ENCODE measurements at regions not wholly inside any gene's neighbourhood (a gene's known extent, or its start where the extent isn't known, plus 50 kb on each side); places are given as distances from the start of the nearest gene placed in this dataset.
"Not testable (repeated sequence)": the region's sequence is repeated elsewhere in the genome, so short reads cannot be mapped to it uniquely, and the experiment has no call there.

DNA sequence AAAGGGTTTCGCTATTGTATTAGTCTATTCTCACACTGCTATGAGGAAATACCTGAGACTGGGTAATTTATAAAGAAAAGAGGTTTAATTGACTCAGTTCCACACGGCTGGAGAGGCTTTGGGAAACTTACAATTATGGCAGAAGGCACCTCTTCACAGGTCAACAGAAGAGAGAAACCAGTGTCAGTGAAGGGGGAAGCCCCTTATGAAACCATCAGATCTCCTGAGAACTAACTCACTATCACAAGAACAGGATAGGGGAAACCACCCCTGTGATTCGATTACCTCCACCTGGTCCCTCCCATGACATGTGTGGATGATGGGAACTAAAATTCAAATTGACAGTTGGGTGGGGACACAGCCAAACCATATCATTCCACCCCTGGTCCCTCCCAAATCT is 589.5 kb downstream of the CENPC start:
- TF ChIP-seq, protein P1, sequence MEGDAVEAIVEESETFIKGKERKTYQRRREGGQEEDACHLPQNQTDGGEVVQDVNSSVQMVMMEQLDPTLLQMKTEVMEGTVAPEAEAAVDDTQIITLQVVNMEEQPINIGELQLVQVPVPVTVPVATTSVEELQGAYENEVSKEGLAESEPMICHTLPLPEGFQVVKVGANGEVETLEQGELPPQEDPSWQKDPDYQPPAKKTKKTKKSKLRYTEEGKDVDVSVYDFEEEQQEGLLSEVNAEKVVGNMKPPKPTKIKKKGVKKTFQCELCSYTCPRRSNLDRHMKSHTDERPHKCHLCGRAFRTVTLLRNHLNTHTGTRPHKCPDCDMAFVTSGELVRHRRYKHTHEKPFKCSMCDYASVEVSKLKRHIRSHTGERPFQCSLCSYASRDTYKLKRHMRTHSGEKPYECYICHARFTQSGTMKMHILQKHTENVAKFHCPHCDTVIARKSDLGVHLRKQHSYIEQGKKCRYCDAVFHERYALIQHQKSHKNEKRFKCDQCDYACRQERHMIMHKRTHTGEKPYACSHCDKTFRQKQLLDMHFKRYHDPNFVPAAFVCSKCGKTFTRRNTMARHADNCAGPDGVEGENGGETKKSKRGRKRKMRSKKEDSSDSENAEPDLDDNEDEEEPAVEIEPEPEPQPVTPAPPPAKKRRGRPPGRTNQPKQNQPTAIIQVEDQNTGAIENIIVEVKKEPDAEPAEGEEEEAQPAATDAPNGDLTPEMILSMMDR (conservative IDR thresholded peaks at IDR 0.05; ENCODE audit: low read depth, low read length) = no peak
- no peak for DNase-seq (ENCODE audit: low read depth)
- H3K4me3 ChIP-seq (ENCODE audit: low read length) = no peak overlapping the region

GRCh38 chr4:66949419-66949818 is 595.9 kb downstream of the CENPC start:
- no peak for DNase-seq (ENCODE audit: low read depth)
- TF ChIP-seq, protein P1 (conservative IDR thresholded peaks at IDR 0.05; ENCODE audit: low read depth, low read length) = no peak
- no peak overlapping the region for H3K4me3 ChIP-seq (ENCODE audit: low read length)

DNA sequence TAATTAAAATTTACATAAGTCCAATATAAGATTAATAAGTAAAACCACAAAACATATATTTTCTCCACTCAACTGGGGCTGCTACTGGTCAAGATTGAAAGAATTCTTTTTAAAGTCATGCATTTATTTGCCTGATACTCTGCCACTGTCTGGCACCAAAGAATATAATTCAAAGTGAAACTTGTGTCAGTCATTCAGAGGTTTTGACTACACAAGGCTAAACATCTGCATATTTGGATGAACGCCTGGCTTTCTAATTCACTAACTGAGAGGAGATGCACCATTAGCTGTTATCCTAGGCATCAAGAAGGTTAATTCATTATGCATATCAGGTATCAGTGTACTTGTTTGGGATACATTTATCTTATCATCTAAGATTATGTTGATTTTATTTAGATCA is 598.5 kb downstream of the CENPC start:
- no peak overlapping the region for H3K4me3 ChIP-seq (ENCODE audit: low read length)
- TF ChIP-seq, protein P1 (conservative IDR thresholded peaks at IDR 0.05; ENCODE audit: low read depth, low read length) = no peak
- DNase-seq (ENCODE audit: low read depth) = no peak

- DNase-seq (ENCODE audit: low read depth) = no peak
- H3K4me3 ChIP-seq (ENCODE audit: low read length) = no peak overlapping the region
- TF ChIP-seq, protein P1 (conservative IDR thresholded peaks at IDR 0.05; ENCODE audit: low read depth, low read length) = no peak
These were observed 602.2 kb downstream of the CENPC start for GRCh38 chr4:66943112-66943511.

DNA sequence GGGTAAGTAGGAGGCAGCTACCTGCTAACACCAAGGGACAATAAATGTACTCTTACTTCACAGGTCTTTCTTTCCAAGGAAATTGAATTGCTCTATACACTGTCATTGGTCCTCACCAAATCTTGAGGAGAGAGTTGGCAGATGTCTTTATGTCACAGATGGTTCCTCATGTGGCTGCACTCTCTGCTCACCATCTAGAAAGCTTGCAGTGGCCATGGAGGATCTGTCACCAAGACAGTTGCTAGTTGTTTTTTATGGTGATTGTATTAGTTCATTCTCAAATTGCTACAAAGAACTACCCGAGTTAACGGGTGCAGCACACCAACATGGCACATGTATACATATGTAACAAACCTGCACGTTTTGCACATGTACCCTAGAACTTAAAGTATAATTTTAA is 613.3 kb downstream of the CENPC start:
- H3K4me3 ChIP-seq (ENCODE audit: low read length); DNase-seq (ENCODE audit: low read depth): not testable (repeated sequence)

DNA sequence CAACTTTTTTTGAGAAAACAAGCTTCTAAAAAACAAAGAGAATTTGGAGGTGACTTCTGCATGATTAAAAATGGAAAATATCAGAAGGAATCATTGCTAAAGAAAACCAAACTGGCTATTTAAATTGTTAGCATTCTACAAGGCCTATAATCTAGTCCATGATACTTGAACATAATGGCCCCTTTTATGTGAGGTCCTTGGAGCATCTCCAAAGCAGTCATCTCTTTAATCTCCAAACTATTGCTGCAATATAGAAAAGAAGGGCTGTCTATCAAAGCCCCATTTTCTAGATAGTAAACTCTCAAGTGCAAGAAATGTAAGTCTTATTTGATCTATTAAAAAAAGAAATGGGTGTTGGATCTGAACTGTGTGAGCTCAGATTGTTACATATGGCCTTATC is 615.1 kb downstream of the CENPC start:
- no peak for DNase-seq (ENCODE audit: low read depth)
- TF ChIP-seq, protein P1 (conservative IDR thresholded peaks at IDR 0.05; ENCODE audit: low read depth, low read length) = no peak
- H3K4me3 ChIP-seq (ENCODE audit: low read length) = no peak overlapping the region

DNA sequence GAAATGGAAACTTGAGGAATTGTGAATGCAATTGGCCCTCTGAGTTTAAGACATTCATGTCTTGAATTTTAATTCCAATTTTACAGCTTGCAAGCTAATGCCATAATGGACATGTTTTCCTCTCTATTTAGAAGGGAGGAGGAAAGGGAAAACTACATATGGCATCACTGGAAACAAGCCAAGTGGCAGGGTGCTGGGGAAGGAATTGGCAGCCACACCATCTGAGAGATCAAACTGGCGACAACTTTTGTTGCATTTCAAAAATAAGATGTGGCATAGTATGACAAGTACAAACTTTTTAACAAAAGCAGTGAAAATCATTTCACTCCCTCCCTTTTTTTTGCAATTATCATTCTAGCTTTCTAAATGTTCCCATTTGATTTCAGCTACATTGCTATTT is 615.6 kb downstream of the CENPC start:
- no peak for DNase-seq (ENCODE audit: low read depth)
- TF ChIP-seq, protein P1 (conservative IDR thresholded peaks at IDR 0.05; ENCODE audit: low read depth, low read length) = no peak
- H3K4me3 ChIP-seq (ENCODE audit: low read length) = no peak overlapping the region

DNA sequence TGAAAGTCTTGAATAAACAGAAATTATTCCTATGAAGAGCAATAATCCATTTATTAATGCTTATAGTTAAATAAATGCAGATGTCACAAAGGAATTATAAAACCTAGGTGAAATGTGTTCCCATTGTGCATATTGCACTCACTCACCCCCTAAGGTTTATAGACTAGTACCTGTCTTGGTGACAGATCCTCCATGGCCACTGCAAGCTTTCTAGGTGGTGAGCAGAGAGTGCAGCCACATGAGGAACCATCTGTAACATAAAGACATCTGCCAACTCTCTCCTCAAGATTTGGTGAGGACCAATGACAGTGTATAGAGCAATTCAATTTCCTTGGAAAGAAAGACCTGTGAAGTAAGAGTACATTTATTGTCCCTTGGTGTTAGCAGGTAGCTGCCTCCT is 616.4 kb downstream of the CENPC start:
- H3K4me3 ChIP-seq (ENCODE audit: low read length); DNase-seq (ENCODE audit: low read depth): not testable (repeated sequence)

All from retinal pigment epithelial cell (primary cell).